ENCODE measurements at regions not wholly inside any gene's neighbourhood (a gene's known extent, or its start where the extent isn't known, plus 50 kb on each side); places are given as distances from the start of the nearest gene placed in this dataset.

GRCh38 chr3:56874269-56874668 lies 72.5 kb upstream of the ARHGEF3 start:
- no peaks in the 10 kb centered on the region for H3K27me3 ChIP-seq (replicated peaks in 1 of 7)
- 79 to 94% (median 81%) methylated on average over 4 of the region's 4 CpGs for WGBS, 5 donors
- H3K9me3 ChIP-seq: no peaks in the 10 kb centered on the region
- no peak overlapping the region for H3K4me3 ChIP-seq
- no peaks in the 10 kb centered on the region for H3K36me3 ChIP-seq
- TF ChIP-seq, protein P1, sequence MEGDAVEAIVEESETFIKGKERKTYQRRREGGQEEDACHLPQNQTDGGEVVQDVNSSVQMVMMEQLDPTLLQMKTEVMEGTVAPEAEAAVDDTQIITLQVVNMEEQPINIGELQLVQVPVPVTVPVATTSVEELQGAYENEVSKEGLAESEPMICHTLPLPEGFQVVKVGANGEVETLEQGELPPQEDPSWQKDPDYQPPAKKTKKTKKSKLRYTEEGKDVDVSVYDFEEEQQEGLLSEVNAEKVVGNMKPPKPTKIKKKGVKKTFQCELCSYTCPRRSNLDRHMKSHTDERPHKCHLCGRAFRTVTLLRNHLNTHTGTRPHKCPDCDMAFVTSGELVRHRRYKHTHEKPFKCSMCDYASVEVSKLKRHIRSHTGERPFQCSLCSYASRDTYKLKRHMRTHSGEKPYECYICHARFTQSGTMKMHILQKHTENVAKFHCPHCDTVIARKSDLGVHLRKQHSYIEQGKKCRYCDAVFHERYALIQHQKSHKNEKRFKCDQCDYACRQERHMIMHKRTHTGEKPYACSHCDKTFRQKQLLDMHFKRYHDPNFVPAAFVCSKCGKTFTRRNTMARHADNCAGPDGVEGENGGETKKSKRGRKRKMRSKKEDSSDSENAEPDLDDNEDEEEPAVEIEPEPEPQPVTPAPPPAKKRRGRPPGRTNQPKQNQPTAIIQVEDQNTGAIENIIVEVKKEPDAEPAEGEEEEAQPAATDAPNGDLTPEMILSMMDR (IDR thresholded peaks at IDR 0.05 in 8 of 11, conservative IDR thresholded peaks at IDR 0.05 in 3 of 11): no peak
- TF ChIP-seq POLR2A (IDR thresholded peaks at IDR 0.05) (no peak), POLR2AphosphoS5 (IDR thresholded peaks at IDR 0.05) (no peak)
- DNase-seq: no peak
- intact Hi-C loops (cut with DNase I; ENCODE audit: low total_unique reads): no loop called here
- H3K4me1 ChIP-seq: peaks cover 0 to 17% (median 2%) of the 10 kb centered on the region in 6 donors
- H3K27ac ChIP-seq: no peak overlapping the region

DNA sequence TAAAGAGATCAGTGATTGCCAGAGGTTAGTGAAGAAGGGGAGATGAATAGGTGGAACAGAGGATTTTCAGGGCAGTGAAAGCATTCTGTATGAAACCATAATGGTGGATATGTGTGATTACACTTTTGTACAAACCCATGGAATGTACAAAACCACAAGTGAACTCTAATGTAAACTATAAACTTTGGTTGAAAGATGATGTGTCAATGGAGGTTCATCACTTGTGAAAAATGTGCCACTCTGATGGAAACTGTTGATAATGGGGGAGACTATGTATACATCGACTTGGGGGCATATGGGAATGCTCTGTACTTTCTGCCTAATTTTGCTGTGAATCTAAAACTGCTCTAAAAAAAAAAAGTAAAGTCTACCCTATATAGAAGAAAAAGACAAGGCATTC lies 68.7 kb upstream of the ARHGEF3 start:
- intact Hi-C loops (cut with DNase I; ENCODE audit: low total_unique reads): no loop called here

DNA sequence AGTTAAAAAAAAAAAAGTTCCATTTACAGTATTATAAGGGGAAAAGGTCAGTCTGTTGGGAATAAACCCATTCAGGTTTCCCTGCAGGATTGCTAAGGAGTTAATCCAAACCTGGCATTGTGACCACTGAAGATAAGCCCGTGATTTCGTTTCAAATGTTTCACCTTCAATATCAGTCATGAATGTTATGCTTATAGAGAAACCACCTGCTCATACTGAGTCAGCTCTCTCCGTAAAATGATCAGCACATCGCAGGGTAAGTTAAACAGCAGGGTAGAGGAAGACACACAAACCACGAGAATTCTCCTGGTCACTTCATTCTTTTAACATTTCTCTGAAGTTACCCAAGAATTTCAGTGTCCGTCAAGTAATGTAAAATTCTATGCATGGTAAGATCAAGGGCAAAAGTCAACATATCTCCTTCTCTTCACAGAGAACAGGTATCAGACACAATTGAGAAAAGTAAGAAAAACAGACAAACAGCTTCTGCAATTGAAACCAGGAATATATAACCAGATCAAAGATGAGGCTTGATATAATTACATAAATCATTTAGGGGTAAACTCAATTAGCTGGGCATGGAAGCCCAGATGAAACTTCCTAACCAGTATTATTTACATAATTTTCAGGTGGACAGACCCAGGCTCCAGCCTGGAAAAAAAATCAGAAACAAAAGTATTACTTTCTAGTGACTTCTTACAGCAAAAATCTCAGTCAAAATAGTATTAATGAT lies 67.6 kb upstream of the ARHGEF3 start:
- H3K9me3 ChIP-seq: no peaks in the 10 kb centered on the region
- no peaks in the 10 kb centered on the region for H3K36me3 ChIP-seq
- H3K4me3 ChIP-seq: no peak overlapping the region
- 54 to 73% (median 61%) methylated on average over 6 of the region's 6 CpGs for WGBS, 5 donors
- no peak for DNase-seq
- H3K27ac ChIP-seq: no peak overlapping the region
- TF ChIP-seq, protein P1 (IDR thresholded peaks at IDR 0.05 in 8 of 11, conservative IDR thresholded peaks at IDR 0.05 in 3 of 11): no peak
- TF ChIP-seq POLR2AphosphoS5 (IDR thresholded peaks at IDR 0.05) (no peak), POLR2A (IDR thresholded peaks at IDR 0.05) (no peak)
- no peaks in the 10 kb centered on the region for H3K4me1 ChIP-seq
- H3K27me3 ChIP-seq (replicated peaks in 1 of 7): no peaks in the 10 kb centered on the region
- intact Hi-C loops (cut with DNase I; ENCODE audit: low total_unique reads): no loop called here

More for the DNA sequence above, 68.7 kb upstream of the ARHGEF3 start:
- H3K36me3 ChIP-seq: no peaks in the 10 kb centered on the region
- no peaks in the 10 kb centered on the region for H3K9me3 ChIP-seq
- H3K27ac ChIP-seq: no peak overlapping the region
- H3K27me3 ChIP-seq (replicated peaks in 1 of 7): no peaks in the 10 kb centered on the region
- DNase-seq: no peak
- WGBS, 5 donors: 74 to 85% (median 81%) methylated on average over 1 of the region's 1 CpG
- no peak for TF ChIP-seq POLR2AphosphoS5 (IDR thresholded peaks at IDR 0.05)
- TF ChIP-seq, protein P1 (IDR thresholded peaks at IDR 0.05 in 8 of 11, conservative IDR thresholded peaks at IDR 0.05 in 3 of 11): no peak
- H3K4me3 ChIP-seq: no peak overlapping the region
- H3K4me1 ChIP-seq: no peaks in the 10 kb centered on the region

DNA sequence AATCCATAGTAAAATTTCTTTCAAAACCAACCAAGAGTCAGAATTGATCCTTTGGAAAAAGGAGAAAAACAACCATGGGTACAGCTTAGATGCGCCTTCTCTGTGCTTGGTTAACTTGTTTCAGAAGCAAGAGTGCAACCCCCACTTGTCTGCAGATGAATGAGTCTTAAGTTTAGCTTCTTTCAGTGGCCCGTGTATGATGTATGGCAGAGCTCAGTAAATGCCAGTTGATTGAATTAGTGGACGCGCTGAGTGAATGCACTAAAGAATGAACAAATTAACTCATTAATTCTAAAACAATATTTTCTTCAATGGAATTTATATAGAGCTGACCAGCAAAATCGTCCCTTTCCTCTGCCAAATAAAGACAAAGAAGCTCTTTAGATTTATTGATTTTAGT lies 67.0 kb upstream of the ARHGEF3 start:
- H3K9me3 ChIP-seq: no peaks in the 10 kb centered on the region
- H3K36me3 ChIP-seq: no peaks in the 10 kb centered on the region
- no peaks in the 10 kb centered on the region for H3K4me1 ChIP-seq
- H3K4me3 ChIP-seq: no peak overlapping the region
- intact Hi-C loops (cut with DNase I; ENCODE audit: low total_unique reads): no loop called here
- no peak for TF ChIP-seq POLR2A (IDR thresholded peaks at IDR 0.05)
- no peak for TF ChIP-seq POLR2AphosphoS5 (IDR thresholded peaks at IDR 0.05)
- TF ChIP-seq, protein P1 (IDR thresholded peaks at IDR 0.05 in 8 of 11, conservative IDR thresholded peaks at IDR 0.05 in 3 of 11): no peak
- no peak overlapping the region for H3K27ac ChIP-seq
- H3K27me3 ChIP-seq (replicated peaks in 1 of 7): no peaks in the 10 kb centered on the region
- 90 to 96% (median 94%) methylated on average over 5 of the region's 5 CpGs for WGBS, 5 donors
- DNase-seq: no peak

Data from spleen (tissue), 11 donors.